ENCODE measurements at regions not wholly inside any gene's neighbourhood (a gene's known extent, or its start where the extent isn't known, plus 50 kb on each side); places are given as distances from the start of the nearest gene placed in this dataset.

- Histone ChIP-seq H3K4me1 (ENCODE audit: insufficient read depth, low read length) (no peaks in the 10 kb centered on the region), H2AFZ (ENCODE audit: low read depth, low read length) (no peak overlapping the region), H3K9me3 (ENCODE audit: insufficient read depth, low read length, severe bottlenecking) (no peaks in the 10 kb centered on the region), H3K79me2 (ENCODE audit: insufficient read depth, low read length) (no peaks in the 10 kb centered on the region), H3K27ac (ENCODE audit: low read length) (no peak overlapping the region), H3K4me2 (ENCODE audit: insufficient read depth, low read length) (no peak overlapping the region), H3K9ac (ENCODE audit: low read depth, low read length) (no peak overlapping the region), H3K4me3 (ENCODE audit: low read depth in 1 of 2, low read length in 2 of 2) (no peak overlapping the region), H4K20me1 (ENCODE audit: insufficient read depth, low read length) (no peaks in the 10 kb centered on the region; the same call in 1 of the 2 replicates), H3K36me3 (ENCODE audit: insufficient read depth, low read length) (no peaks in the 10 kb centered on the region), H3K27me3 (ENCODE audit: insufficient read depth, low read length, poor library complexity) (peaks cover 2% of the 10 kb centered on the region)
- TF ChIP-seq EZH2 (IDR thresholded peaks at IDR 0.05; ENCODE audit: borderline replicate concordance, low read depth, low read length, severe bottlenecking): no peak
- no peak for TF ChIP-seq CTCF (IDR thresholded peaks at IDR 0.05; ENCODE audit: borderline replicate concordance, extremely low read depth, low read length, poor library complexity, severe bottlenecking)
- DNase-seq (no peak), ATAC-seq (ENCODE audit: insufficient read depth, low read depth) (no peak)
Measured at GRCh38 chr16:86905302-86905701, 327.0 kb downstream of the FOXL1 start.

- H3K4me2 ChIP-seq (ENCODE audit: insufficient read depth, low read length): no peak overlapping the region
- no peak for ATAC-seq (ENCODE audit: insufficient read depth, low read depth)
- H3K27ac ChIP-seq (ENCODE audit: low read length): no peak overlapping the region
- H3K9me3 ChIP-seq (ENCODE audit: insufficient read depth, low read length, severe bottlenecking): no peaks in the 10 kb centered on the region
- no peak overlapping the region for H3K9ac ChIP-seq (ENCODE audit: low read depth, low read length)
- H3K27me3 ChIP-seq (ENCODE audit: insufficient read depth, low read length, poor library complexity): peaks cover 2% of the 10 kb centered on the region
- no peak overlapping the region for H3K4me3 ChIP-seq (ENCODE audit: low read depth in 1 of 2, low read length in 2 of 2)
- no peak overlapping the region for H2AFZ ChIP-seq (ENCODE audit: low read depth, low read length)
- no peak for TF ChIP-seq CTCF (IDR thresholded peaks at IDR 0.05; ENCODE audit: borderline replicate concordance, extremely low read depth, low read length, poor library complexity, severe bottlenecking)
- H3K36me3 ChIP-seq (ENCODE audit: insufficient read depth, low read length): no peaks in the 10 kb centered on the region
- no peaks in the 10 kb centered on the region for H3K4me1 ChIP-seq (ENCODE audit: insufficient read depth, low read length)
- DNase-seq: no peak
- no peaks in the 10 kb centered on the region for H3K79me2 ChIP-seq (ENCODE audit: insufficient read depth, low read length)
- H4K20me1 ChIP-seq (ENCODE audit: insufficient read depth, low read length): no peaks in the 10 kb centered on the region; the same call in 1 of the 2 replicates
Measured at GRCh38 chr16:86906623-86907022, 328.3 kb downstream of the FOXL1 start.

- Histone ChIP-seq H3K4me2 (ENCODE audit: insufficient read depth, low read length) (no peak overlapping the region), H3K27ac (ENCODE audit: low read length) (no peak overlapping the region), H3K79me2 (ENCODE audit: insufficient read depth, low read length) (no peaks in the 10 kb centered on the region), H3K9ac (ENCODE audit: low read depth, low read length) (no peak overlapping the region), H3K4me3 (ENCODE audit: low read depth in 1 of 2, low read length in 2 of 2) (no peak overlapping the region), H2AFZ (ENCODE audit: low read depth, low read length) (no peak overlapping the region), H3K36me3 (ENCODE audit: insufficient read depth, low read length) (no peaks in the 10 kb centered on the region), H3K27me3 (ENCODE audit: insufficient read depth, low read length, poor library complexity) (peaks cover 2% of the 10 kb centered on the region), H4K20me1 (ENCODE audit: insufficient read depth, low read length) (no peaks in the 10 kb centered on the region; the same call in 1 of the 2 replicates), H3K4me1 (ENCODE audit: insufficient read depth, low read length) (no peaks in the 10 kb centered on the region), H3K9me3 (ENCODE audit: insufficient read depth, low read length, severe bottlenecking) (no peaks in the 10 kb centered on the region)
- no peak for TF ChIP-seq EZH2 (IDR thresholded peaks at IDR 0.05; ENCODE audit: borderline replicate concordance, low read depth, low read length, severe bottlenecking)
- TF ChIP-seq CTCF (IDR thresholded peaks at IDR 0.05; ENCODE audit: borderline replicate concordance, extremely low read depth, low read length, poor library complexity, severe bottlenecking): no peak
- ATAC-seq (ENCODE audit: insufficient read depth, low read depth): no peak
- no peak for DNase-seq
Measured at GRCh38 chr16:86909359-86910160, 331.2 kb downstream of the FOXL1 start.
